ENCODE measurements at regions not wholly inside any gene's neighbourhood (a gene's known extent, or its start where the extent isn't known, plus 50 kb on each side); places are given as distances from the start of the nearest gene placed in this dataset.

DNA sequence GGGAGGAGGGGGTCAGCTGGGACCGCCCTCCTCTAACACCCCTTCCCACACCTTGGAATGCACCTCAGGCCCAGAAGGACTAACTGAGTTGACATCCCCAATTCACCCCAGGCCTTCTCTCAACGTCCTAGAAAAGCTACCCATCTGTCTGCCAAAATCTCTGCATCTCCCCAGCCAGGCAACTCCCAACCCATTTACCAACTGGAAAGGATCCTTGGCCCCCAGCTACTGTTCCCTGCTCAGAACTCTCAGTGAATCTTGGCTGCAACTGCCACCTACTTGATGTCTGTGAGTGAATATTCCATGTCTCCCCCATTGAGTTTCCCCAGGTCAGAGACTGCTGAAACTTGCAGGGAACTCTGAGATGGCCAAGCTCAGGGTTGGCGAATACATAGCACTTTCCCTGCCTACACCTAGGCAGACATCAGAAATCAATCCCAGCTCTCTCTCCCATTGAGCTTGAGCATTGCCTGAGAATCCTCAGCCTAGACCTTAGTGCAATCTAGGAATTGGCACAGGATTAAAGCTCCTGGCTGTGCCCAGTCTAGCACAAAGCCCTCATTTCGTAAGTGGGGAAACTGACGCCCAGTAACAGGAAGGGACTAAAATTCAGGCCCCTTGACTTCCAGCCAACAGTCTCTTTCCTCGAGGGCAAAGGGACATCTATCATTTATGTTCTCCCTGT, 71.9 kb upstream of the NCOR2 start:
- TF ChIP-seq POLR2A (IDR thresholded peaks at IDR 0.05) (no peak), EP300 (IDR thresholded peaks at IDR 0.05) (no peak)

All from upper lobe of left lung (tissue), 4 donors.